ENCODE measurements at regions not wholly inside any gene's neighbourhood (a gene's known extent, or its start where the extent isn't known, plus 50 kb on each side); places are given as distances from the start of the nearest gene placed in this dataset.

DNA sequence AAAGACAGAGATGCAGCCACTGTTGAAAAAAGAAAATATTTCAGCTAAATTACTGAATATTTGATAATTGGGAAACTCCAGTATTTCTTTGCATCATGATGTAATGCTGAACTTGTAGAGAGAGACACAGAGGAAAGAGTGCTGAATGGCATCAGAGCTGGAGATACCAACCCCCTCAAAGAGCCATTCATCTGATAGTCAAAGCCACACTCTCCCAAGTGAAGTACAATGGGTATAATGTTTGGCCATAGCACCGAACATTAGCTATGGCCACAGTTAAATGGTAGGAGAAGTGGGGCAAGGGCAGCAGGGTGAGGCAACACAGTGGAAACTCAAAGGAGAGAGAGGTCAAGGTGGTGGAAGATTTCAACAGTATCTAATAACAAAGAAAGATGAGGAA is 107.5 kb upstream of the TNFSF4 start:
- TF ChIP-seq POLR2AphosphoS5 (IDR thresholded peaks at IDR 0.05; ENCODE audit: low read depth, low read length) (no peak), POLR2A (IDR thresholded peaks at IDR 0.05; ENCODE audit: low read depth, low read length) (no peak), TAF1 (IDR thresholded peaks at IDR 0.05; ENCODE audit: borderline replicate concordance, low read depth, low read length) (no peak)

Measured in GM12892 (cell line).